HCT116 (cell line): ENCODE measurements at regions not wholly inside any gene's neighbourhood (a gene's known extent, or its start where the extent isn't known, plus 50 kb on each side); places are given as distances from the start of the nearest gene placed in this dataset.
A peak's percentile ranks its signal among the peaks of the same experiment; 100 is the strongest.

Source experiments
- ATAC-seq: fragments of 200-7000 bp; cut with Tn5 transposase; 2 replicates; pipeline ENCODE4 v1.9.1; 2020; ENCODE audit warnings: mild to moderate bottlenecking, moderate library complexity
- BruUV-seq: library from RNA; stranded (reverse); fragments of 400-500 nt; replicated peaks from 2 replicates; lab custom pipeline; 2021; lab: Mats Ljungman, UMichigan
- CTCF ChIA-PET: fragments of 300-600 bp; sonication (Branson Sonifier 250); formaldehyde crosslinking; loops from one replicate; lab custom pipeline; 2021; ENCODE audit warnings: antibody characterized with exemption; lab: Charles Lee
- POLR2A ChIA-PET: fragments of 300-600, 350-600 bp; sonication (Branson Sonifier 250); formaldehyde crosslinking; loops from one replicate; lab custom pipeline; 2021; ENCODE audit warnings: antibody characterized with exemption; lab: Charles Lee
- RAD21 ChIA-PET, 2 experiments: fragments of 300-600 bp; sonication (Branson Sonifier 250); formaldehyde crosslinking; loops; one replicate each; lab custom pipeline; 2023; ENCODE audit warnings: low total read pairs in 2 of 2; ENCODE audit not compliant: uncharacterized antibody in 2 of 2, unreplicated experiment in 2 of 2, low non-redundant PET in 1 of 2; lab: Charles Lee
- DNase-seq: peaks from one replicate; pipeline ENCODE4 v3.0.0-alpha.2; 2010; ENCODE audit warnings: low read depth, low spot score
- H2AFZ ChIP-seq: fragments of 200-600 bp; shearing (Covaris generic), sonication (generic); 2 replicates; pipeline ENCODE4 v1.6.1; 2017; ENCODE audit warnings: low read depth, mixed run types, mixed read lengths, antibody characterized with exemption, low read length; ENCODE audit not compliant: poor library complexity, severe bottlenecking
- H3K27ac ChIP-seq: 2 replicates; pipeline ENCODE4 v1.5.1; 2012; ENCODE audit warnings: low read depth, low read length
- H3K27me3 ChIP-seq: fragments of 200-600 bp; sonication (generic); 2 replicates; pipeline ENCODE4 v1.6.1; 2016; ENCODE audit warnings: mixed run types, low read length, mixed read lengths; ENCODE audit not compliant: insufficient read depth
- H3K36me3 ChIP-seq, 2 experiments: fragments of 200-500 bp in 1 of 2; fragments of 200-600 bp in 1 of 2; sonication (Bioruptor generic) in 1 of 2; sonication (generic) in 1 of 2; 2 replicates each; pipeline versions ENCODE4 v1.5.1 to v1.6.1; 2014 to 2016; ENCODE audit warnings: low read length in 2 of 2, inconsistent platforms in 1 of 2, mixed read lengths in 1 of 2, mixed run types in 1 of 2; ENCODE audit not compliant: insufficient read depth in 2 of 2, control insufficient read depth in 1 of 2
- H3K4me1 ChIP-seq, 2 experiments: fragments of 200-600 bp in 1 of 2; sonication (generic) in 1 of 2; 2 replicates each; pipeline versions ENCODE4 v1.5.1 to v1.6.1; 2012 to 2017; ENCODE audit warnings: low read length in 2 of 2, inconsistent platforms in 1 of 2, mild to moderate bottlenecking in 1 of 2, mixed read lengths in 1 of 2, mixed run types in 1 of 2, moderate library complexity in 1 of 2; ENCODE audit not compliant: insufficient read depth in 2 of 2, control insufficient read depth in 1 of 2
- H3K4me2 ChIP-seq: fragments of 200-600 bp; sonication (generic); 2 replicates; pipeline ENCODE4 v1.6.1; 2017; ENCODE audit warnings: mixed run types, low read length, mixed read lengths
- H3K4me3 ChIP-seq, 2 experiments: fragments of 200-600 bp in 1 of 2; sonication (generic) in 1 of 2; replicated peaks in 1 of 2; 2 replicates each; pipeline ENCODE4 v1.5.1; 2011 to 2016; ENCODE audit warnings: low read length in 2 of 2, control low read depth in 1 of 2, low read depth in 1 of 2, mild to moderate bottlenecking in 1 of 2, mixed read lengths in 1 of 2, mixed run types in 1 of 2
- H3K79me2 ChIP-seq: fragments of 200-600 bp; sonication (generic); 2 replicates; pipeline ENCODE4 v1.6.1; 2017; ENCODE audit warnings: mild to moderate bottlenecking, mixed run types, low read length, moderate library complexity, mixed read lengths; ENCODE audit not compliant: insufficient read depth
- H3K9ac ChIP-seq: fragments of 200-600 bp; sonication (generic); 2 replicates; pipeline ENCODE4 v1.6.1; 2016; ENCODE audit warnings: low read length, mixed read lengths
- H3K9me2 ChIP-seq: fragments of 200-600 bp; sonication (generic), shearing (Covaris generic); 2 replicates; pipeline ENCODE4 v1.6.1; 2017; ENCODE audit warnings: mixed run types, mild to moderate bottlenecking, moderate library complexity; ENCODE audit not compliant: insufficient read depth
- H3K9me3 ChIP-seq, 2 experiments: fragments of 200-500 bp in 1 of 2; fragments of 200-600 bp in 1 of 2; sonication (Bioruptor generic) in 1 of 2; sonication (generic) in 1 of 2; 2 replicates each; pipeline ENCODE4 v1.6.1; 2014 to 2017; ENCODE audit warnings: low read length in 2 of 2, mixed read lengths in 2 of 2, inconsistent platforms in 1 of 2, low read depth in 1 of 2, mild to moderate bottlenecking in 1 of 2, mixed run types in 1 of 2, moderate library complexity in 1 of 2; ENCODE audit not compliant: control insufficient read depth in 1 of 2, insufficient read depth in 1 of 2
- H4K20me1 ChIP-seq: fragments of 200-600 bp; sonication (generic), shearing (Covaris generic); 2 replicates; pipeline ENCODE4 v1.6.1; 2017; ENCODE audit warnings: mixed run types, mild to moderate bottlenecking, moderate library complexity; ENCODE audit not compliant: insufficient read depth
- CEBPB ChIP-seq: IDR thresholded peaks from 2 replicates; pipeline ENCODE4 v1.6.1; 2012; ENCODE audit warnings: low read depth
- ELF1 ChIP-seq: IDR thresholded peaks from 2 replicates; pipeline ENCODE4 v1.6.1; 2012; ENCODE audit warnings: low read depth, borderline replicate concordance
- RAD21 ChIP-seq: IDR thresholded peaks from 2 replicates; pipeline ENCODE4 v1.6.1; 2012; ENCODE audit warnings: low read depth, mild to moderate bottlenecking
- YY1 ChIP-seq: IDR thresholded peaks from 2 replicates; pipeline ENCODE4 v1.6.1; 2011; ENCODE audit warnings: low read length, low read depth, moderate library complexity, mild to moderate bottlenecking; ENCODE audit not compliant: insufficient replicate concordance; ENCODE audit errors: extremely low read depth
- ZNF274 ChIP-seq: fragments of 200-500 bp; sonication (Bioruptor generic); IDR thresholded peaks from 2 replicates; pipeline ENCODE4 v1.6.1; 2014; ENCODE audit warnings: mild to moderate bottlenecking, low read depth, low read length, inconsistent platforms
- intact Hi-C: fragments of 100-400 bp; cut with micrococcal nuclease; formaldehyde crosslinking; loops from 2 replicates; pipeline ENCODE4 v1.10.0; 2022
- TF ChIP-seq, protein P1 (sequence below): IDR thresholded peaks from 2 replicates; pipeline ENCODE4 v1.6.1; 2012
- TF ChIP-seq, protein P2 (sequence below): IDR thresholded peaks from 2 replicates; pipeline ENCODE4 v1.6.1; 2011; ENCODE audit warnings: mild to moderate bottlenecking, low read length, moderate library complexity; ENCODE audit not compliant: insufficient replicate concordance; ENCODE audit errors: extremely low read depth
- TF ChIP-seq, protein P3 (sequence below), 3 experiments: fragments of 200-600 bp in 1 of 3; sonication (generic) in 1 of 3; IDR thresholded peaks in 2 of 3; conservative IDR thresholded peaks in 1 of 3; 2 replicates each; pipeline ENCODE4 v1.5.1; 2012 to 2017; ENCODE audit warnings: low read depth in 2 of 3, low read length in 2 of 3, antibody characterized with exemption in 1 of 3, borderline replicate concordance in 1 of 3, control low read depth in 1 of 3, mild to moderate bottlenecking in 1 of 3, mixed read lengths in 1 of 3, mixed run types in 1 of 3, moderate library complexity in 1 of 3; ENCODE audit not compliant: insufficient read depth in 1 of 3

DNA sequence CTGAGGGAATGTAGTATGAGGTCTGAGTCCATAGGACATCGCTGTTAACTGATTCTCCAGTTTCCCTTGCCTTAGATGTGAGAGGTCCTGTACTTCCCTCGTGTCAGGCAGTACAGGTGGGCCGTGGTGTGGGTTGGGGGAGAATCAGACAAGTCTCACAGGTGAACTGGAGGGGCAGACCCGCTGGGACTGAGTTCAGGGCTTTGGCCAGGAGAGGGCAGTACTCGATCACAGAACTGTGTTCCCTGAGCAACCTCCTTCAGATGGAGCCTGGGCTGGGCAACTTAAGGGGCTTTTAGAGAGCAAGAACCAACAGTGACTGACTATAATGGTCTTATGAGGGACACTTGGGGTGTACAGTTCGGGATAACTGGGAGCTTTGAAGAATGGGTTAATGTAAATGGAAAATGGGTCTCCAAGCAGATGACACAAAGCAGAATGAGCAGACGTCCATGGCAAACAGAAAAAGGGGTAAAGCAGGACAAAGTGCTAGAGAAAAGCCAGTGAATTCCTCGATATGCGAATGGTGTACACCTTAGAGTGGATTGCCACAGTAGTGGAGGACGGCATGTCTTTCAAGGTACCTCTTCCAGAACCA, 83.6 kb downstream of the CCNG2 start:
- ChIA-PET POLR2A (no interaction called here), CTCF (interaction anchor here (1.0 to 1.6 kb wide), 5 partner anchors 10 to 126 kb away, joined by 4 to 14 read pairs (median 5); no protein-coding TSS in a partner anchor)
- no TSS peak for BruUV-seq

More for the DNA sequence above, 83.6 kb downstream of the CCNG2 start:
- Histone ChIP-seq H3K27ac (no peak overlapping the region), H3K9ac (no peak overlapping the region), H3K27me3 (peaks cover 51% of the 10 kb centered on the region), H3K4me2 (no peak overlapping the region), H4K20me1 (no peaks in the 10 kb centered on the region), H3K9me3 (no peaks in the 10 kb centered on the region), H3K36me3 (no peaks in the 10 kb centered on the region), H3K4me1 (no peaks in the 10 kb centered on the region), H3K4me3 (no peak overlapping the region), H3K79me2 (no peaks in the 10 kb centered on the region), H2AFZ (no peak overlapping the region), H3K9me2 (no peaks in the 10 kb centered on the region)
- peak; percentile 51 for DNase-seq
- peak; percentile 98 for ATAC-seq
- TF ChIP-seq RAD21 (peak; percentile 88), CEBPB (no peak), ZNF274 (no peak), YY1 (no peak), ELF1 (no peak)
- TF ChIP-seq, protein P1, sequence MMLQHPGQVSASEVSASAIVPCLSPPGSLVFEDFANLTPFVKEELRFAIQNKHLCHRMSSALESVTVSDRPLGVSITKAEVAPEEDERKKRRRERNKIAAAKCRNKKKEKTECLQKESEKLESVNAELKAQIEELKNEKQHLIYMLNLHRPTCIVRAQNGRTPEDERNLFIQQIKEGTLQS, result no peak
- TF ChIP-seq, protein P2, sequence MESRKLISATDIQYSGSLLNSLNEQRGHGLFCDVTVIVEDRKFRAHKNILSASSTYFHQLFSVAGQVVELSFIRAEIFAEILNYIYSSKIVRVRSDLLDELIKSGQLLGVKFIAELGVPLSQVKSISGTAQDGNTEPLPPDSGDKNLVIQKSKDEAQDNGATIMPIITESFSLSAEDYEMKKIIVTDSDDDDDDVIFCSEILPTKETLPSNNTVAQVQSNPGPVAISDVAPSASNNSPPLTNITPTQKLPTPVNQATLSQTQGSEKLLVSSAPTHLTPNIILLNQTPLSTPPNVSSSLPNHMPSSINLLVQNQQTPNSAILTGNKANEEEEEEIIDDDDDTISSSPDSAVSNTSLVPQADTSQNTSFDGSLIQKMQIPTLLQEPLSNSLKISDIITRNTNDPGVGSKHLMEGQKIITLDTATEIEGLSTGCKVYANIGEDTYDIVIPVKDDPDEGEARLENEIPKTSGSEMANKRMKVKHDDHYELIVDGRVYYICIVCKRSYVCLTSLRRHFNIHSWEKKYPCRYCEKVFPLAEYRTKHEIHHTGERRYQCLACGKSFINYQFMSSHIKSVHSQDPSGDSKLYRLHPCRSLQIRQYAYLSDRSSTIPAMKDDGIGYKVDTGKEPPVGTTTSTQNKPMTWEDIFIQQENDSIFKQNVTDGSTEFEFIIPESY, result no peak
- TF ChIP-seq, protein P3, sequence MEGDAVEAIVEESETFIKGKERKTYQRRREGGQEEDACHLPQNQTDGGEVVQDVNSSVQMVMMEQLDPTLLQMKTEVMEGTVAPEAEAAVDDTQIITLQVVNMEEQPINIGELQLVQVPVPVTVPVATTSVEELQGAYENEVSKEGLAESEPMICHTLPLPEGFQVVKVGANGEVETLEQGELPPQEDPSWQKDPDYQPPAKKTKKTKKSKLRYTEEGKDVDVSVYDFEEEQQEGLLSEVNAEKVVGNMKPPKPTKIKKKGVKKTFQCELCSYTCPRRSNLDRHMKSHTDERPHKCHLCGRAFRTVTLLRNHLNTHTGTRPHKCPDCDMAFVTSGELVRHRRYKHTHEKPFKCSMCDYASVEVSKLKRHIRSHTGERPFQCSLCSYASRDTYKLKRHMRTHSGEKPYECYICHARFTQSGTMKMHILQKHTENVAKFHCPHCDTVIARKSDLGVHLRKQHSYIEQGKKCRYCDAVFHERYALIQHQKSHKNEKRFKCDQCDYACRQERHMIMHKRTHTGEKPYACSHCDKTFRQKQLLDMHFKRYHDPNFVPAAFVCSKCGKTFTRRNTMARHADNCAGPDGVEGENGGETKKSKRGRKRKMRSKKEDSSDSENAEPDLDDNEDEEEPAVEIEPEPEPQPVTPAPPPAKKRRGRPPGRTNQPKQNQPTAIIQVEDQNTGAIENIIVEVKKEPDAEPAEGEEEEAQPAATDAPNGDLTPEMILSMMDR (IDR thresholded peaks at IDR 0.05 in 2 of 3, conservative IDR thresholded peaks at IDR 0.05 in 1 of 3; ENCODE audit: borderline replicate concordance in 1 of 3, insufficient read depth in 1 of 3, low read depth in 2 of 3, low read length in 2 of 3), result peak; percentile 81 to 95 (median 85)
- intact Hi-C loops, result loop anchor here (1.0 to 10.0 kb wide), 4 partner anchors 69 to 374 kb away; no protein-coding TSS in a partner anchor
- RAD21 ChIA-PET, result interaction anchor here in 1 of 2 experiments (0.7 to 1.3 kb wide), 3 partner anchors 68 to 482 kb away, joined by 3 to 7 read pairs (median 6); no protein-coding TSS in a partner anchor
